ENCODE measurements at regions not wholly inside any gene's neighbourhood (a gene's known extent, or its start where the extent isn't known, plus 50 kb on each side); places are given as distances from the start of the nearest gene placed in this dataset.

GRCh38 chrX:14300376-14300775 lies 229.0 kb upstream of the GLRA2 start:
- TF ChIP-seq EZH2phosphoT487 (IDR thresholded peaks at IDR 0.05; ENCODE audit: unreplicated experiment) (no peak), POLR2AphosphoS5 (IDR thresholded peaks at IDR 0.05; ENCODE audit: low read depth) (no peak), REST (IDR thresholded peaks at IDR 0.05; ENCODE audit: unreplicated experiment) (no peak)
